Activated T-cell treated with anti-CD3 and anti-CD28 coated beads for 48 hours (primary cell): ENCODE measurements at regions not wholly inside any gene's neighbourhood (a gene's known extent, or its start where the extent isn't known, plus 50 kb on each side); places are given as distances from the start of the nearest gene placed in this dataset.
"Not testable (repeated sequence)": the region's sequence is repeated elsewhere in the genome, so short reads cannot be mapped to it uniquely, and the experiment has no call there.

Experiments used
- DNase-seq: peaks from one replicate; pipeline ENCODE4 v3.0.0-alpha.2; 2020; ENCODE audit warnings: low read depth

DNA sequence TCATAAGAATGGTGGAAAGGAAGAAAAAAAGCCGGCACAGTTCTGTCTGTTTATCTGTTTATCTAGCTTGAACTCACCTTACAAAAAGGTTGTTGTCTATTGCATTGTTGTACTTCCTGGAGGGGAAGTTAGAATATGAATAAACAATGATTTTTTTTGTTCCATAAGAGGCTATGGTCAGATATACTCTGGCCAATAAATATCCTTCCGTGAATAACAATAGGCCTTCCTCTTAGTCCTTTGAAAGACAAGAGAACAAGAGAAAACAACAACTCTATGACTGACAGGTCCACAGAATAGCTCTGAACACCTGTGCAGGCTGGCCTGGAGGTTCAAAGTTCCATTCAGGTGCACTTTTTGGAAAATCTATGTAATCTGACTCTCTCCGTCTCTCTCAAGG, 192.8 kb upstream of the KRR1 start:
- DNase-seq, result no peak

GRCh38 chr12:75703131-75703530, 191.7 kb upstream of the KRR1 start:
- no peak for DNase-seq

GRCh38 chr12:75702477-75703093, 191.2 kb upstream of the KRR1 start:
- DNase-seq, result no peak

GRCh38 chr12:75701859-75702258, 190.4 kb upstream of the KRR1 start:
- no peak for DNase-seq

- DNase-seq, result no peak
Observed at GRCh38 chr12:75699728-75700496, 188.5 kb upstream of the KRR1 start.

DNA sequence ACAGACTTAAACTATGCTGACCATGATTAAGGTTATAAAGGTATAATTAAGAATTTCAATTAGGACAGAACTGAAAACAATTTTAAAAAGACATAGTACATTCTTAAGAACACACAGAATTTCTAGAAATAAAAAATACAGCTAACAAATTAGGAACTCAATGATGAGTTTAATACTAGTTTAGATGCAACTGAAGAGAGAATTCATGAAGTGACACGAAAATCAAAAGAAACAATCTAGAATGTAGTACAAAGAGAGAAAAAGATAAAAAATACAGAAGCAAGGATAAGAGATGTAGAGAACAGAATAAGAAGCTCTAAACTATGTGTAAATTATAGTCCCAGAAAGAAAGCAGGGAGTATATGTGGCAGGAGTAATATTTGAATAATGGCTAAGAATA, 187.8 kb upstream of the KRR1 start:
- DNase-seq, result no peak

DNA sequence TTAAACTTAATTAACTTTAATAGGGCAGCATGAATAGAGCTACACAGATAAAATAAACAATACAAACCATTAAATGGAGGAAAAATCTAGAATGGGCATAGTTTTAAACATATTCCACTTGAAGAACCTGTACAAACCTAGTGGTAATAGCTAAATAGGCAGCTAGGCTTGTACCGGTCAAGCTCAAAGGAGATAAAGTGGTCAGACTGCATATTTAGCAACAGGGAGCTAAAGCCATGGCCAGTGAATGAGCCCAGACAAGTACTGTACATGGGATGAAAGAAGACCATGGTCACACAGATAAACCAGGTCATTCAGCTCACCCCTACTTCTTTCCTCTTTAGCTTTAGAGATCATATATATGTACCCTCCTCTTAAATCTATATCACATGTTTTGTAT, 186.6 kb upstream of the KRR1 start:
- no peak for DNase-seq

DNA sequence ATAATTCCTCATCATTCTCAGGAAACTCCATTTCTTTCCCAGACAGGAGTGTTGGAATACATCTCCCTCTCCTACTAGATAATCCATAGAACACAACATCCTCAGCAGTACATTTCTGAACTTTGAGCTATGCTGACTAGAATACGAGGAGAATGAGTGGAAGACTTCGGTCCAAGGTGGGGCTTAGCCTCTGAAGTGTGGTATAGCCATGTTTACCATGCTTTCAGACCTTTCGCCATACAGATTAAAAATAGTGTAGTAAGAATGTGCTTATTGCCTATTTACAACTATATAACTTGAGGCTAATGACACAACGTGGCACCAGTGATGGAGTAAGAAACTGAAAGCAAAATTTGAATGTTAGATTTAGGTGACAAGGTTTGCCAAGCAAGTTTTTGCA, 184.5 kb upstream of the KRR1 start:
- no peak for DNase-seq

- DNase-seq, result no peak
Observed at GRCh38 chr12:75694534-75695268, 183.3 kb upstream of the KRR1 start.

- DNase-seq, result no peak
Observed at GRCh38 chr12:75692876-75693275, 181.5 kb upstream of the KRR1 start.

DNA sequence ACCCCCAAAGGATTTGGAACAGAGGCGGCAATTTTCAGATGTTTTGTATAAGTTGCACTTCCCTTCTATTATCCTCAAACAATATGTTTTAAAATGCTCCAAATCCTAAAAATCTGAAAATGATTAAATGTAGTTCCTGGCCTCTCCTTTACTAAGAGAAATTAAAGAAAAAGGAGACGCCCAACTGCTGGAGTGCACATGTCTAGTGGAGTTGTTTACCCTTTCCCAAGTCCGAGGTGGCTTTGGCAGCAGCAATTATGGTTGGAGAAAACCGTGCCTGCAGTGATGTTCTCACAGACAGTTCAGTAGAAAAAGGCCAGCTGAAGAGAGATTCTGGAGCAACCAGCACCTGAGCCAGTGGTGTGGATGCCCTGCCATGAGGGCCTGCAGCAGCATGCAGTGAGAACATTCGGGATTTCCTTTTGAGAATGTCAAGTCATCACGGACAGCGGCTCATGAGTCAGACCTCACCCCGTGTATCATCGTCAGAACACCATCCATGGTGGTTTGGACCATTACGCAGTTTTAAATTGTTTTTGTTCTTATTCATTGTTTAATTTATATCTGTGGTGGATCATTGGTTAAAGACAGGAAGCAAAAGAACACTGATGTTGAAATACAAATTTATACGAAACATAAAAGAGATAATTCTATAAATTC, 179.0 kb upstream of the KRR1 start:
- DNase-seq, result no peak

DNA sequence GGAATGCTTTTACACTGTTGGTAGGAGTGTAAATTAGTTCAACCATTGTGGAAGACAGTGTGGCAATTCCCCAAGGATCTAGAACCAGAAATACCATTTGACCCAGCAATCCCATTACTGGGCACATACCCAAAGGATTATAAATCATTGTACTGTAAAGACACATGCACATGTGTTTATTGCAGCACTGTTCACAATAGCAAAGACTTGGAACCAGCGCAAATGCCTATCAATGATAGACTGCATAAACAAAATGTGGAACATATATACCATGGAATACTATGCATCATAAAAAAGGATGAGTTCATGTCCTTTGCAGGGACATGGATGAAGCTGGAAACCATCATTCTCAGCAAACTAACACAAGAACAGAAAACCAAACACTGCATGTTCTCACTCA, 174.8 kb upstream of the KRR1 start:
- not testable (repeated sequence) for DNase-seq

DNA sequence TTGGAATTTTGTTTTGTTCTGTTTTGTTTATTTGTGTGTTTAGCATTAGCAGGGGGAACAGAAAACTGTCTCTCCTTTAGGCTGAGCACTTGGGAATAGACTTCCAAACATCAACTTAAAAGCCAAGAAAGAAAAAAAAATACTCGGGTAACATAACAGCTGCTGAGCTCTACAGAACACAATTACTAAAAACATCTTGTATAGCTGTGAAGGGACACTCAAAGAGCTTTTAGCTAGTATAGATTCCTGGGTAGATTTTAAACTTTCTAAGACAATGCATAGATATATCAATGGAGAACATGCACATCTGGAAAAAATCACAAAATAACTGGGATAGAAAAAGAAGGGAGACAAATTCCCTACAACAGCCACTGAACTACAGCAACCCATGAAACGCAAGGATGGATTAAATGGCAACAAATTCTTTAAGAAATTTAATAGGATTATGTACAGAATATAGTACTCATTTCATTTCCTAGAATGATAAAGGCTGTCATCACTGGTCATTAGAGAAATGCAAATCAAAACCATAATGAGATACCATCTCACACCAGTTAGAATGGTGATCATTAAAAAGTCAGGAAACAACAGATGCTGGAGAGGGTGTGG, 174.3 kb upstream of the KRR1 start:
- no peak for DNase-seq

- no peak for DNase-seq
Observed at GRCh38 chr12:75684678-75685616, 173.5 kb upstream of the KRR1 start.

DNA sequence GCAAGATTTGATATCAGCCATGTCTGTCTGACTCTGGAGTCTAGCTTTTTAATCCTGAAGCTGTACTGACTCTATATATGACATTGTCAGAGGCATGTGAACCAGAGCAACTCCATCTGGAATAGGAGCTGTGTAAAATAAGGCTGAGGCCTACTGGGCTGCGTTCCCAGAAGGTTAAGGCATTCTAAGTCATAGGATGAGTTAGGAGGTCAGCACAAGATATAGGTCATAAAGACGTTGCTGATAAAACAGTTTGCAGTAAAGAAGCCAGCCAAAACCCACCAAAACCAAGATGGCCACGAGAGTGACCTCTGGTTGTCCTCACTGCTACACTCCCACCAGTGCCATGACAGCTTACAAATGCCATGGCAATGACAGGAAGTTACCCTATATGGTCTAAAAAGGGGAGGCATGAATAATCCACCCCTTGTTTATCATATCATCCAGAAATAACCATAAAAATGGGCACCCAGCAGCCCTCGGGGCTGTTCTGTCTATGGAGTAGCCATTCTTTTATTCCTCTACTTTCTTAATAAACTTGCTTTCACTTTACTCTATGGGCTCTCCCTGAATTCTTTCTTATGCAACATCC, 172.7 kb upstream of the KRR1 start:
- DNase-seq, result not testable (repeated sequence)

DNA sequence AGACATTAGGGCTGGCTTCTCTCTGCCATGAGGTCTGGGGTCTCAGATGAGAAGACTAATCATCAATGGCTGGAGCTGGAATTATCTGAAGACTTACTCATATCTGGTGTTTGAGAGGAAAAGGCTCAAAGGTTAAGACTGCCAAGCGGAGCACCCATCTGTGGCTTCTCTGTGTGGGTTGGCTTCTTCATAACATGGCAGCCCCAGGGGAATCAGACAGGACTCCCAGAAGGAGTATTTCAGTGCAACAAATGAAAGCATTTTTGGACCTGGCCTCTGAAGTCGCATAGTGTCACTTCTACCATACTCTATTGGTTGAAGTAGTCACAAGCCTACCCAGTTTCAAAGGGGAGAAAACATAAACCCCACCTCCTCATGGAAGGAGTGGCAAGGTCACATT, 171.8 kb upstream of the KRR1 start:
- no peak for DNase-seq

- no peak for DNase-seq
Observed at GRCh38 chr12:75677522-75677921, 166.1 kb upstream of the KRR1 start.

DNA sequence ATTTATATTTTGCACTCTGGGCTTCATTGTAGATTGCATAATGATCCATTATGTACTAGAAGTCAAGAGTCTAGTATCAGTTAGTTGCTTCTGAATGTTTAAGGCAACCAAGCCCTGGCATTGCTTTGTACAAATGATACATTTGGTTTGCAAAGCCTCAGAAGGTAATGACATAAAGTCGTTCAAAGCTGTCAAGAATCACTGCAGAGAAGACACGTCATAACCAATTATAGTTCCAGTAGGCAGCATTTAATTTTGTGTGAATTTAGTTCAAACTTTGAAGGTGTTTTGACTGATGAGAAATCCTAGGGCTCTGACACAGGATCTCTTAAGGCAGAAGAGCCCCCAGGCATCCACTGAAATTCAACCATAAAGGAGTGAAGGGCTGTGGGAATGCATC, 163.0 kb upstream of the KRR1 start:
- DNase-seq, result no peak

DNA sequence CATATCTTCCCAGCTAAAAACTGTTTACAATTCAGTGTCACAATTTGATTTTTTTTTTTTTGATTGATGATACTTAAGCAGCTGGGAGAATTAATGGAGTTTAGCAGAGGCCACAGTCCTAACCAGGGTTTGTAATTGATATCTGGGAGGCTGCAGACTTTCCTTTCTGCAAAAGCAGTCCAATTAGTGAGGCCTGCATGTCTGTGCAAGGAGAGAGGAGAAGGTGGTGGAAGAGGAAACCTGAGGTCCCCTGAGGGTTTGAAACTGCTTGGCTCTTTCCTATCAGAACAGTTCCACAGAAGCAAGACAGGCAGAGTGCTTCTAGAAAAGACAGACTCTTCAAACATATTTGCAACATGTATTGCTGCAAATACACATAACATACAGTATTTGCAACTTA, 160.8 kb upstream of the KRR1 start:
- DNase-seq, result no peak

- no peak for DNase-seq
Observed at GRCh38 chr12:75670216-75670615, 158.8 kb upstream of the KRR1 start.

DNA sequence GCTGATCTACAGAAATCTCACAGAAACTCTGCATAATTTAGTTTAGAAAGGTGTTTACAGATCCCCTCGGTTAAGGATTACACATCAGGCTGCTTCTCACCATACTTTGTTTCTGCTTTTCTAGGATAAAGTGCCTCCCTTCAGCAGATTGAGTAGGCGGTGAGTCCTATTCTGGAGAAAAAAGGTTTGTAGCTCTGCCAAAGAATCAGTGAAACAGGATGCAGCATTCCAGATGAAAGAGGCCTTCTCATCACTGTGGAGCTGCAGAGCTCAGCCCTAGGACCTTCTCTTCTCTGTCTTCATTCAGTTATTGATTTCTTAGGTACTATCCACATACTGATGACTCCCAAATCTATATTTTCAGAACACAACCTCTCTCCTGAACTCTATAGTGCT, 155.5 kb upstream of the KRR1 start:
- no peak for DNase-seq
